ENCODE measurements at regions not wholly inside any gene's neighbourhood (a gene's known extent, or its start where the extent isn't known, plus 50 kb on each side); places are given as distances from the start of the nearest gene placed in this dataset.

- ATAC-seq = no peak
- 16 to 28% (median 22%) methylated on average over 5 of the region's 5 CpGs for WGBS, 3 donors
- Histone ChIP-seq H3K27me3 (ENCODE audit: insufficient read depth in 3 of 3, low read length in 2 of 3) (no peaks in the 10 kb centered on the region), H3K9me3 (no peaks in the 10 kb centered on the region), H3K27ac (no peak overlapping the region), H3K4me1 (no peaks in the 10 kb centered on the region), H3K4me3 (no peak overlapping the region), H3K36me3 (ENCODE audit: insufficient read depth in 1 of 2, low read depth in 1 of 2) (no peaks in the 10 kb centered on the region)
- intact Hi-C loops (cut with DNase I) = no loop called here
- TF ChIP-seq CTCF (IDR thresholded peaks at IDR 0.05) = no peak
- DNase-seq = no peak
Measured at GRCh38 chr10:52466464-52466863, 152.4 kb downstream of the DKK1 start.

GRCh38 chr10:52469970-52470705, 156.1 kb downstream of the DKK1 start:
- H3K4me3 ChIP-seq = no peak overlapping the region
- no peak for ATAC-seq
- no peaks in the 10 kb centered on the region for H3K4me1 ChIP-seq
- H3K36me3 ChIP-seq (ENCODE audit: insufficient read depth in 1 of 2, low read depth in 1 of 2) = no peaks in the 10 kb centered on the region
- DNase-seq = no peak
- no peak overlapping the region for H3K27ac ChIP-seq
- intact Hi-C loops (cut with DNase I) = no loop called here
- WGBS, 3 donors = 88 to 92% (median 91%) methylated on average over 1 of the region's 1 CpG
- no peaks in the 10 kb centered on the region for H3K27me3 ChIP-seq (ENCODE audit: insufficient read depth in 3 of 3, low read length in 2 of 3)
- no peak for TF ChIP-seq CTCF (IDR thresholded peaks at IDR 0.05)
- H3K9me3 ChIP-seq = no peaks in the 10 kb centered on the region

- 57 to 68% (median 63%) methylated on average over 5 of the region's 5 CpGs for WGBS, 3 donors
- no peaks in the 10 kb centered on the region for H3K9me3 ChIP-seq
- intact Hi-C loops (cut with DNase I) = no loop called here
Measured at GRCh38 chr10:52472406-52473146, 158.5 kb downstream of the DKK1 start.

GRCh38 chr10:52474265-52474664, 160.2 kb downstream of the DKK1 start:
- WGBS, 3 donors = 81 to 88% (median 81%) methylated on average over 2 of the region's 2 CpGs
- TF ChIP-seq CTCF (IDR thresholded peaks at IDR 0.05) = no peak
- Histone ChIP-seq H3K4me3 (no peak overlapping the region), H3K36me3 (ENCODE audit: insufficient read depth in 1 of 2, low read depth in 1 of 2) (no peaks in the 10 kb centered on the region), H3K9me3 (no peaks in the 10 kb centered on the region), H3K27ac (no peak overlapping the region), H3K27me3 (ENCODE audit: insufficient read depth in 3 of 3, low read length in 2 of 3) (no peaks in the 10 kb centered on the region), H3K4me1 (no peaks in the 10 kb centered on the region)
- DNase-seq (no peak), ATAC-seq (no peak)
- intact Hi-C loops (cut with DNase I) = no loop called here

More at GRCh38 chr10:52472406-52473146, 158.5 kb downstream of the DKK1 start:
- Histone ChIP-seq H3K27ac (no peak overlapping the region), H3K4me3 (no peak overlapping the region), H3K36me3 (ENCODE audit: insufficient read depth in 1 of 2, low read depth in 1 of 2) (no peaks in the 10 kb centered on the region), H3K4me1 (no peaks in the 10 kb centered on the region), H3K27me3 (ENCODE audit: insufficient read depth in 3 of 3, low read length in 2 of 3) (no peaks in the 10 kb centered on the region)
- ATAC-seq (no peak), DNase-seq (no peak)
- TF ChIP-seq CTCF (IDR thresholded peaks at IDR 0.05) = no peak
